ENCODE measurements at regions not wholly inside any gene's neighbourhood (a gene's known extent, or its start where the extent isn't known, plus 50 kb on each side); places are given as distances from the start of the nearest gene placed in this dataset.

GRCh38 chr2:241924069-241924908 lies 54.8 kb downstream of the RTP5 start:
- H3K27ac ChIP-seq (ENCODE audit: low read depth, low read length): no peak overlapping the region
- H3K4me1 ChIP-seq (ENCODE audit: insufficient read depth, low read length): no peaks in the 10 kb centered on the region

GRCh38 chr2:241924909-241925250 lies 55.4 kb downstream of the RTP5 start:
- Histone ChIP-seq H3K36me3 (ENCODE audit: insufficient read depth, low read length) (no peaks in the 10 kb centered on the region), H3K9ac (ENCODE audit: low read length) (no peak overlapping the region), H3K27ac (ENCODE audit: low read depth, low read length) (no peak overlapping the region), H3K9me3 (ENCODE audit: low read length) (no peaks in the 10 kb centered on the region), H3K27me3 (ENCODE audit: control insufficient read depth in 1 of 2, insufficient read depth in 2 of 2, low read length in 2 of 2) (no peaks in the 10 kb centered on the region), H3K4me3 (ENCODE audit: low read depth in 1 of 2, low read length in 2 of 2) (no peak overlapping the region), H3K4me1 (ENCODE audit: insufficient read depth, low read length) (no peaks in the 10 kb centered on the region)

More at GRCh38 chr2:241924069-241924908, 54.8 kb downstream of the RTP5 start:
- H3K36me3 ChIP-seq (ENCODE audit: insufficient read depth, low read length): no peaks in the 10 kb centered on the region
- no peaks in the 10 kb centered on the region for H3K27me3 ChIP-seq (ENCODE audit: control insufficient read depth in 1 of 2, insufficient read depth in 2 of 2, low read length in 2 of 2)
- H3K9ac ChIP-seq (ENCODE audit: low read length): no peak overlapping the region
- H3K9me3 ChIP-seq (ENCODE audit: low read length): no peaks in the 10 kb centered on the region
- H3K4me3 ChIP-seq (ENCODE audit: low read depth in 1 of 2, low read length in 2 of 2): no peak overlapping the region

DNA sequence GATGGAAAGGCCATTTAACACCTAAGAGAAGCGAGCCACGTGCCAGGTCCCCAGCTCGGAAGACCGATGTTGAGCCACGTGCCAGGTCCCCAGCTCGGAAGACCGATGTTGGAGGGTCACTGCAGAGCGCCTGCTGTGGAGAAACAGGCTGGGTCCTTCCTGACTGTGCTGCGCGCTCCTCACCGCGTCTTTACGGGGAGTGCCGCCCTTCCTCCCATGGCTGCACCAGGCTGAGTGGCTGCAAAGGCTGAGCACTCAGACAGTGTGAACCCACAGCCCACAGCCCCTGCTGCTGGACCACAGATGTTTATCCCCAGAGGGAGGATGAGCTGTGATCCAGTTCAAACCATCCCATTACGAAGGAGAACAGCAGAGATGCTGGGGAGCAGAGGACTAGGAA lies 55.7 kb downstream of the RTP5 start:
- no peaks in the 10 kb centered on the region for H3K9me3 ChIP-seq (ENCODE audit: low read length)
- H3K4me3 ChIP-seq (ENCODE audit: low read depth in 1 of 2, low read length in 2 of 2): no peak overlapping the region
- H3K9ac ChIP-seq (ENCODE audit: low read length): no peak overlapping the region
- no peaks in the 10 kb centered on the region for H3K36me3 ChIP-seq (ENCODE audit: insufficient read depth, low read length)
- H3K4me1 ChIP-seq (ENCODE audit: insufficient read depth, low read length): no peaks in the 10 kb centered on the region
- no peaks in the 10 kb centered on the region for H3K27me3 ChIP-seq (ENCODE audit: control insufficient read depth in 1 of 2, insufficient read depth in 2 of 2, low read length in 2 of 2)
- H3K27ac ChIP-seq (ENCODE audit: low read depth, low read length): no peak overlapping the region

DNA sequence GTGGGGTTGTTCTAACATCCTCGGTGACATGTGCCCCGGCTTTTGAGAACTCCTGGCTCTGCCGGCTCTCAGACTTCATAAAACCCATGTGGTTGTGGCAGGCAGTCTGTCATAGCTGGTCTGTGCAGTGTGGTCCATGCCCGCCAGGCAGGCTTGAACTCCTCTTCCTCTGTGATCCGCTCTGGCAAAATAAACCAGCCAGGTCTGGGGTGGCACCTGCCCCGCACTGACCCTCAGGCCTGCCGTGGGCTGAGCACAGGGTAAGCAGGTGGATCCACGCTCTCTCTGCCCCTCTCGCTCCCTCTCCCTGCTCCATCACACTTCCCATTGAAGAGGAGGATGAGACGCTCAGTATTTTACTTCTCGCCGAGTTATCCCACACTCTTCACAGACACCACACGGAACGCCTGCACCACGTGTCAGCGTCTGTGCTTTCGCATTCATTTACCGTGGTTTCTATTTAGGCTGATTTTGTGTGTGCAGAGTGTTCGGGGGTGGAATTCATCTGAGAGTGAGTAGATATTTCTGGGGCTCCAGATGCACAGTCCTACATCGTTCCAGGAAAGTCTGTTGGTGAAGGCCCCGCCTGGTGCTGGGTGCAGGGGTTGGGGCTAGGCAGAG lies 56.4 kb downstream of the RTP5 start:
- Histone ChIP-seq H3K4me3 (ENCODE audit: low read depth in 1 of 2, low read length in 2 of 2) (no peak overlapping the region), H3K27ac (ENCODE audit: low read depth, low read length) (no peak overlapping the region), H3K36me3 (ENCODE audit: insufficient read depth, low read length) (no peaks in the 10 kb centered on the region), H3K27me3 (ENCODE audit: control insufficient read depth in 1 of 2, insufficient read depth in 2 of 2, low read length in 2 of 2) (no peaks in the 10 kb centered on the region), H3K4me1 (ENCODE audit: insufficient read depth, low read length) (no peaks in the 10 kb centered on the region), H3K9me3 (ENCODE audit: low read length) (no peaks in the 10 kb centered on the region), H3K9ac (ENCODE audit: low read length) (no peak overlapping the region)

- H3K27ac ChIP-seq (ENCODE audit: low read depth, low read length): no peak overlapping the region
- no peaks in the 10 kb centered on the region for H3K36me3 ChIP-seq (ENCODE audit: insufficient read depth, low read length)
- H3K9ac ChIP-seq (ENCODE audit: low read length): no peak overlapping the region
- H3K9me3 ChIP-seq (ENCODE audit: low read length): no peaks in the 10 kb centered on the region
- H3K4me1 ChIP-seq (ENCODE audit: insufficient read depth, low read length): no peaks in the 10 kb centered on the region
- H3K4me3 ChIP-seq (ENCODE audit: low read depth in 1 of 2, low read length in 2 of 2): no peak overlapping the region
- no peaks in the 10 kb centered on the region for H3K27me3 ChIP-seq (ENCODE audit: control insufficient read depth in 1 of 2, insufficient read depth in 2 of 2, low read length in 2 of 2)
These were observed 57.2 kb downstream of the RTP5 start for GRCh38 chr2:241926541-241927311.

GRCh38 chr2:241929551-241930490 lies 60.3 kb downstream of the RTP5 start:
- Histone ChIP-seq H3K36me3 (ENCODE audit: insufficient read depth, low read length) (no peaks in the 10 kb centered on the region), H3K4me1 (ENCODE audit: insufficient read depth, low read length) (peaks cover 14% of the 10 kb centered on the region), H3K27me3 (ENCODE audit: control insufficient read depth in 1 of 2, insufficient read depth in 2 of 2, low read length in 2 of 2) (no peaks in the 10 kb centered on the region), H3K9ac (ENCODE audit: low read length) (no peak overlapping the region), H3K4me3 (ENCODE audit: low read depth in 1 of 2, low read length in 2 of 2) (no peak overlapping the region), H3K9me3 (ENCODE audit: low read length) (no peaks in the 10 kb centered on the region), H3K27ac (ENCODE audit: low read depth, low read length) (no peak overlapping the region)

GRCh38 chr2:241931084-241931975 lies 61.8 kb downstream of the RTP5 start:
- H3K9me3 ChIP-seq (ENCODE audit: low read length): no peaks in the 10 kb centered on the region
- peaks cover 14% of the 10 kb centered on the region for H3K4me1 ChIP-seq (ENCODE audit: insufficient read depth, low read length)
- no peak overlapping the region for H3K9ac ChIP-seq (ENCODE audit: low read length)
- H3K27me3 ChIP-seq (ENCODE audit: control insufficient read depth in 1 of 2, insufficient read depth in 2 of 2, low read length in 2 of 2): no peaks in the 10 kb centered on the region
- H3K36me3 ChIP-seq (ENCODE audit: insufficient read depth, low read length): no peaks in the 10 kb centered on the region
- H3K4me3 ChIP-seq (ENCODE audit: low read depth in 1 of 2, low read length in 2 of 2): no peak overlapping the region
- no peak overlapping the region for H3K27ac ChIP-seq (ENCODE audit: low read depth, low read length)

- H3K9ac ChIP-seq (ENCODE audit: low read length): no peak overlapping the region
- H3K27me3 ChIP-seq (ENCODE audit: control insufficient read depth in 1 of 2, insufficient read depth in 2 of 2, low read length in 2 of 2): no peaks in the 10 kb centered on the region
- no peak overlapping the region for H3K27ac ChIP-seq (ENCODE audit: low read depth, low read length)
These were observed 62.7 kb downstream of the RTP5 start for GRCh38 chr2:241931976-241932898.

GRCh38 chr2:241932899-241933178 lies 63.3 kb downstream of the RTP5 start:
- H3K4me3 ChIP-seq (ENCODE audit: low read depth in 1 of 2, low read length in 2 of 2): no peak overlapping the region
- H3K27ac ChIP-seq (ENCODE audit: low read depth, low read length): no peak overlapping the region
- no peaks in the 10 kb centered on the region for H3K27me3 ChIP-seq (ENCODE audit: control insufficient read depth in 1 of 2, insufficient read depth in 2 of 2, low read length in 2 of 2)
- peaks cover 14% of the 10 kb centered on the region for H3K4me1 ChIP-seq (ENCODE audit: insufficient read depth, low read length)
- no peak overlapping the region for H3K9ac ChIP-seq (ENCODE audit: low read length)
- no peaks in the 10 kb centered on the region for H3K9me3 ChIP-seq (ENCODE audit: low read length)
- H3K36me3 ChIP-seq (ENCODE audit: insufficient read depth, low read length): no peaks in the 10 kb centered on the region

More at GRCh38 chr2:241931976-241932898, 62.7 kb downstream of the RTP5 start:
- Histone ChIP-seq H3K4me1 (ENCODE audit: insufficient read depth, low read length) (peaks cover 14% of the 10 kb centered on the region), H3K9me3 (ENCODE audit: low read length) (no peaks in the 10 kb centered on the region), H3K4me3 (ENCODE audit: low read depth in 1 of 2, low read length in 2 of 2) (no peak overlapping the region), H3K36me3 (ENCODE audit: insufficient read depth, low read length) (no peaks in the 10 kb centered on the region)
